Upper lobe of left lung (tissue), 6 donors: ENCODE measurements at regions not wholly inside any gene's neighbourhood (a gene's known extent, or its start where the extent isn't known, plus 50 kb on each side); places are given as distances from the start of the nearest gene placed in this dataset.

Source experiments
- ATAC-seq, 2 donors: fragments of 200-7000 bp; cut with Tn5 transposase; one replicate each; pipeline ENCODE4 v1.9.1; 2022; ENCODE audit warnings: mild to moderate bottlenecking in 2 of 2, moderate library complexity in 2 of 2; ENCODE audit not compliant: low FRiP score in 2 of 2
- DNase-seq, 2 donors: peaks; one replicate each; pipeline ENCODE4 v3.0.0-alpha.2; 2019 to 2020
- H3K27ac ChIP-seq, 4 donors: fragments of 200-600 bp; sonication (generic); one replicate each; pipeline ENCODE4 v1.5.1; 2016 to 2019
- H3K27me3 ChIP-seq, 4 donors: fragments of 200-600 bp; sonication (generic); one replicate each; pipeline ENCODE4 v1.5.1; 2017 to 2019
- H3K36me3 ChIP-seq, 4 donors: fragments of 200-600 bp; sonication (generic); one replicate each; pipeline ENCODE4 v1.5.1; 2016 to 2019
- H3K4me1 ChIP-seq, 4 donors: fragments of 200-600 bp; sonication (generic); one replicate each; pipeline ENCODE4 v1.5.1; 2018 to 2019
- H3K4me3 ChIP-seq, 4 donors: fragments of 200-600 bp; sonication (generic); one replicate each; pipeline ENCODE4 v1.5.1; 2017 to 2019; ENCODE audit warnings: mild to moderate bottlenecking in 2 of 4, moderate library complexity in 1 of 4
- H3K9me3 ChIP-seq, 4 donors: fragments of 200-600 bp; sonication (generic); one replicate each; pipeline ENCODE4 v1.5.1; 2018 to 2019
- CTCF ChIP-seq, 6 experiments: fragments of 450-650 bp in 4 of 6; fragments of 200-600 bp in 2 of 6; sonication (generic) in 2 of 6; IDR thresholded peaks; one replicate each; pipeline ENCODE4 v1.5.1; 2016 to 2019; ENCODE audit warnings: antibody characterized with exemption in 6 of 6
- EP300 ChIP-seq, 4 donors: sonication (generic); formaldehyde crosslinking; IDR thresholded peaks; one replicate each; pipeline ENCODE4 v1.5.1; 2017; ENCODE audit warnings: antibody characterized with exemption in 4 of 4, control low read depth in 2 of 4
- POLR2A ChIP-seq, 4 donors: fragments of 450-650 bp; IDR thresholded peaks; one replicate each; pipeline ENCODE4 v1.5.1; 2016 to 2017; ENCODE audit warnings: antibody characterized with exemption in 4 of 4, mild to moderate bottlenecking in 2 of 4
- POLR2AphosphoS5 ChIP-seq, 2 donors: sonication (generic); formaldehyde crosslinking; IDR thresholded peaks; one replicate each; pipeline ENCODE4 v1.5.1; 2017; ENCODE audit warnings: antibody characterized with exemption in 2 of 2
- WGBS, 2 donors: methylation state at CpG; one replicate each; pipeline ENCODE4 v1.1.5; 2017 to 2018; 5-methylcytosine and 5-hydroxymethylcytosine counted together
- small RNA-seq, 4 donors: library from RNA; depleted of rRNA; stranded (forward); fragments of <200 nt; gene quantifications; one replicate each; pipeline ENCODE3, GENCODE V24; 2016
- donor health status: DM: no; HTN: no; CAD: no; lungs with moderate emphysema.
- donor health status: DM: no; HTN: yes; CAD: no; lungs with severe emphysema.

DNA sequence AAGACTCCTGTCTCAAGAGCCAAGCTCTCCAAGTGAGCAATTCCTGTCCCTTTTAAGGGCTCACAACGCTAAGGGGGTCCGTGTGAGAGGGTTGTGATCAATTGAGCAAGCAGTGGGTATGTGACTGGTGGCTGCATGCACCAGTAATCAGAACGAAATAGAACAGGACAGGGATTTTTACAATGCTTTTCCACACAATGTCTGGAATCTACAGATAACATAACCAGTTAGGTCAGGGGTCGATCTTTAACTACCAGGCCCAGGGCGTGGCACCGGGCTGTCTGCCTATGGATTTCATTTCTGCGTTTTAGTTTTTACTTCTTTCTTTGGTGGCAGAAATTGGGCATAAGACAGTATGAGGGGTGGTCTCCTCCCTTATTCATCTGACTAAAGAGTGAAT lies 54.9 kb upstream of the SP4 start:
- no peaks in the 10 kb centered on the region for H3K27me3 ChIP-seq
- ATAC-seq (no peak), DNase-seq (no peak)
- H3K9me3 ChIP-seq, result peaks cover 0 to 8% (median 6%) of the 10 kb centered on the region in 4 donors
- no peak overlapping the region for H3K27ac ChIP-seq
- H3K4me3 ChIP-seq, result no peak overlapping the region
- H3K36me3 ChIP-seq, result no peaks in the 10 kb centered on the region
- TF ChIP-seq POLR2AphosphoS5 (IDR thresholded peaks at IDR 0.05), result no peak
- no peak for TF ChIP-seq POLR2A (IDR thresholded peaks at IDR 0.05)
- TF ChIP-seq CTCF (IDR thresholded peaks at IDR 0.05), result no peak
- TF ChIP-seq EP300 (IDR thresholded peaks at IDR 0.05), result no peak
- WGBS, 2 donors, result 92% methylated on average over 7 of the region's 7 CpGs
- H3K4me1 ChIP-seq, result no peaks in the 10 kb centered on the region

DNA sequence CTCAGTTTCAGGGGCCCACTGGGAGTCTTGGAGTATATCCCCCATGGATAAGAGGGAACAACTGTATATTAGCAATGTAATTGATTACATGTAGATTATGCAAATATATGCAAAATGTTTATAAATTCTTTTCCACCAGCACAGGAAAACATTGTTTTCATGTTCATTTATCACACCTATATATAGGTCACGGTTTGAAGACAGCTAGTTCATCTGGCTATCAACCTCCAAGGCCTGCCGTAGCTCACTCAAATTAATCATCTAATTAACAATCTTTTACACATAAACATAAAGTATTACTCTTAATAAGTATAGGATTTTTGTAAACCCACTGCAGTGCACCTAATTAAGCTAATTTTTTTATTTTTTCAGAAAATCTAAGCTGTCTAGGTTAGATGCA lies 53.7 kb upstream of the SP4 start:
- DNase-seq, result no peak
- WGBS, 2 donors, result 74 to 77% methylated on average over 2 of the region's 2 CpGs
- Histone ChIP-seq H3K27me3 (no peaks in the 10 kb centered on the region), H3K36me3 (no peaks in the 10 kb centered on the region), H3K27ac (no peak overlapping the region), H3K9me3 (peaks cover 0 to 8% (median 6%) of the 10 kb centered on the region in 4 donors), H3K4me3 (no peak overlapping the region), H3K4me1 (no peaks in the 10 kb centered on the region)
- ATAC-seq, result no peak
- no peak for TF ChIP-seq EP300 (IDR thresholded peaks at IDR 0.05)
- no peak for TF ChIP-seq POLR2AphosphoS5 (IDR thresholded peaks at IDR 0.05)
- TF ChIP-seq POLR2A (IDR thresholded peaks at IDR 0.05), result no peak
- TF ChIP-seq CTCF (IDR thresholded peaks at IDR 0.05), result no peak

DNA sequence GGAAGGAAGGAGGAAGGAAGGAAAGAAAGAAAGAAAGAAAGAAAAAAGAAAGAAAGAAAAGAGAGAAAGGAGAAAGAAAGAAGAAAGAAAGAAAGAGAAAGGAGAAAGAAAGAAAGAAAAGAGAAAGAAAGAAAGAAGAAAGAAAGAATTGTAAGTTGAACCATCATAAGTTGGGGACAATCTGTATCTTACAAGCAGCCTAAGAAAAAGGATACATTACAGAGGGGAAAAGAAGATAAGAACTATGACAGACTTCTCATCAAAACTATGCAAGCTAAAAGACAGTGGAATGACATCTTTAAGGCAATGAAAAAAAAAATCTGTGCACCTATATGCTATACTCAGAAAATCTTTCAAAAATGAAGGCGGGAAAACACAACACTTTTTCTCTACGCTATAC lies 50.3 kb upstream of the SP4 start:
- Histone ChIP-seq H3K4me3 (no peak overlapping the region), H3K4me1 (no peaks in the 10 kb centered on the region), H3K27me3 (no peaks in the 10 kb centered on the region), H3K36me3 (no peaks in the 10 kb centered on the region), H3K9me3 (peaks cover 0 to 8% (median 6%) of the 10 kb centered on the region in 4 donors), H3K27ac (no peak overlapping the region)
- no peak for DNase-seq
- no peak for ATAC-seq
- WGBS, 2 donors, result 97 to 98% methylated on average over 2 of the region's 2 CpGs
- TF ChIP-seq EP300 (IDR thresholded peaks at IDR 0.05), result no peak
- TF ChIP-seq CTCF (IDR thresholded peaks at IDR 0.05), result no peak
- TF ChIP-seq POLR2A (IDR thresholded peaks at IDR 0.05), result no peak
- no peak for TF ChIP-seq POLR2AphosphoS5 (IDR thresholded peaks at IDR 0.05)

Small RNA genes in the stretch of these regions (small RNA-seq; reads per million reads assigned to genes)
- 0 reads per million in 4 donors for gene RN7SL542P
